RPMI8226 (cell line): ENCODE measurements at regions not wholly inside any gene's neighbourhood (a gene's known extent, or its start where the extent isn't known, plus 50 kb on each side); places are given as distances from the start of the nearest gene placed in this dataset.

Experiments used
- DNase-seq: peaks from one replicate; pipeline ENCODE4 v3.0.0-alpha.2; 2015

GRCh38 chr6:21824431-21825177 is 231.1 kb downstream of the SOX4 start:
- DNase-seq, result no peak

- no peak for DNase-seq
These were observed 232.5 kb downstream of the SOX4 start for GRCh38 chr6:21826023-21826422.

GRCh38 chr6:21826904-21827303 is 233.4 kb downstream of the SOX4 start:
- no peak for DNase-seq

GRCh38 chr6:21827425-21828202 is 234.1 kb downstream of the SOX4 start:
- DNase-seq, result no peak

GRCh38 chr6:21828704-21829103 is 235.2 kb downstream of the SOX4 start:
- DNase-seq, result no peak

GRCh38 chr6:21829126-21829525 is 235.6 kb downstream of the SOX4 start:
- DNase-seq, result no peak

- DNase-seq, result no peak
These were observed 238.2 kb downstream of the SOX4 start for GRCh38 chr6:21831521-21832291.

GRCh38 chr6:21836277-21836676 is 242.7 kb downstream of the SOX4 start:
- no peak for DNase-seq

GRCh38 chr6:21836772-21837425 is 243.3 kb downstream of the SOX4 start:
- no peak for DNase-seq

- DNase-seq, result no peak
These were observed 246.9 kb downstream of the SOX4 start for GRCh38 chr6:21840428-21840827.

GRCh38 chr6:21842875-21843645 is 249.5 kb downstream of the SOX4 start:
- DNase-seq, result no peak

GRCh38 chr6:21844120-21844917 is 250.8 kb downstream of the SOX4 start:
- DNase-seq, result no peak

- no peak for DNase-seq
These were observed 251.5 kb downstream of the SOX4 start for GRCh38 chr6:21845018-21845417.

- DNase-seq, result no peak
These were observed 252.0 kb downstream of the SOX4 start for GRCh38 chr6:21845439-21846140.

GRCh38 chr6:21846541-21847451 is 253.2 kb downstream of the SOX4 start:
- DNase-seq, result peak; percentile 24

- DNase-seq, result no peak
These were observed 254.3 kb downstream of the SOX4 start for GRCh38 chr6:21847711-21848480.

GRCh38 chr6:21850691-21851090 is 257.1 kb downstream of the SOX4 start:
- DNase-seq, result no peak

GRCh38 chr6:21855811-21856455 is 262.4 kb downstream of the SOX4 start:
- DNase-seq, result no peak
